Hematopoietic multipotent progenitor cell treated with erythropoietin and hydrocortisone succinate and interleukin-3 and kit ligand, for 8 days (in vitro differentiated cells): ENCODE measurements at regions not wholly inside any gene's neighbourhood (a gene's known extent, or its start where the extent isn't known, plus 50 kb on each side); places are given as distances from the start of the nearest gene placed in this dataset.

ENCODE experiments used
- DNase-seq: peaks from one replicate; pipeline ENCODE4 v3.0.0-alpha.2; 2015

DNA sequence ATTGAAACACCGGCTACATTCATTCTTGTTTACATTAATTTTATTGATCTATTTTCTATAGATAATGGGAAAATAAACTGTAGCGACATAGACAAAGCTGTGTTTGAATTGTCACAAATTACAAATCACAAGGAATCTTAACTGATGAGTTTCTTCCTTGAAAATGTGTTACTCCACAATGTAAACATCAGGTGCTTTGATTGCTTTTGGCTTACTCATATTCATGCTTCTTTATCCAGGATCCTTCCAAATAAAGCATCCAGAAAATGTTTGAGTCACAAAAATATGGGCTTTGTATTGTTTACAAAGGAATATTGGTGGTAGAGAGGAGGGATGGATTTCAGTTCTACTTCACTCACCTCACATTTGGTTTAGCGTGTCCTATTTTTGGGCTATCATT is 64.0 kb downstream of the BMP2 start:
- no peak for DNase-seq

DNA sequence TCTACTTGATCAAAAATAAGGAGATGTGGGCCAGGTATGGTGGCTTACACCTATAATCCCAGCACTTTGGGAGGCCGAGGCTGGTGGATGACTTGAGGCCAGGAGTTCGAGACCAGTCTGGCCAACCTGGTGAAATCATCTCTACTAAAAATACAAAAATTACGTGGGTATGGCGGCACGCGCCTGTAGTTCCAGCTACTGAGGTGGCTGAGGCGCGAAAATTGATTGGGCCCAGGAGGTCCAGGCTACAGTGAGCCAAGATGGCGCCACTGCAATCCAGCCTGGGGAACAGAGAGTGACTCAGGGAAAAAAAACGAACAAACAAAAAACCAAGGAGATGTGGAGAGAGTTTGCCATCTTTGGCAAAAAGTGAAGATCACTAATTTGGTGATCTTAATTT is 65.3 kb downstream of the BMP2 start:
- no peak for DNase-seq

DNA sequence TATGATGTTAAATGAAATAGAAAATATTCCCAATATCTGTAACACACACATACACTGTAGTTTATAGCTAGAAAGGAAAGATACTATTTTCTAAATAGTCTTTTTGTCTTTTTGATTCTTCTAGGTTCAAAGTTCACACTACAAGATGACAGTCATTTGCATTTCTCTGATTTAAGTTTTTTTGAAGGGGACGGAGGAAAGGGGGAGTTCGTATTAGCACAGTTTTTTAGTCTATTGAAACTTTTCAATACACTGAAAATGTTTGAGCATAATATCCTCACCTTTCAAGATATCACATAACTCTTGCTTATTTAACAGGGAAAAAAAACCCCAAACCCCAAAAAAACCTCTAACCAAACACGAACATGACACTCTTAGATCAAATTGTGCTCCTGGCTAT is 68.1 kb downstream of the BMP2 start:
- no peak for DNase-seq

DNA sequence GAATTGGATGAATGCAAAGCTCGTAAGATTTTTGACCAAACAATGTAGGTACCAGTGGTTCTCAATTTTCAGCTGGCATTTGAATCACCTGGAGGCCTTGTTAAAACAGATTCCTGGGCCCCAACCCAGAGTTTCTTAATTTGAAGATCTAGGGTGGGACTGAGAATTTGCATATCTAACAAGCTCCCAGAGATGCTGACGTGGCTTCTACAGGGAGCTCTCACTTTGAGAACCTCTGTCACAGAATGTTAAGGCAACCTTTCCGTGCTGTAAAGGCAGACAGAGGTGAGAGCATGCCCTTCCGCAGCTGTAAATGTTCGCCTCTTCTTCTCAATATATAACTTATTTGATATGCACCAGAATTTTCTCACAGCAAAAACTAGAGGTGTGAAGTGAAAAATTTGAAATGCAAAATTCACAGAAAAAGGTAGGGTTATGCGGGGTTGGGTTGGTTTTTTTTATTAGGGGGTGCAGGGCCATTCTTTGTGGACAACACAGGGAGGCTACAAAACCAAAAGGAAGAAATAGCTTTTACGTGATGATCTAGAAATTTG is 69.4 kb downstream of the BMP2 start:
- no peak for DNase-seq

DNA sequence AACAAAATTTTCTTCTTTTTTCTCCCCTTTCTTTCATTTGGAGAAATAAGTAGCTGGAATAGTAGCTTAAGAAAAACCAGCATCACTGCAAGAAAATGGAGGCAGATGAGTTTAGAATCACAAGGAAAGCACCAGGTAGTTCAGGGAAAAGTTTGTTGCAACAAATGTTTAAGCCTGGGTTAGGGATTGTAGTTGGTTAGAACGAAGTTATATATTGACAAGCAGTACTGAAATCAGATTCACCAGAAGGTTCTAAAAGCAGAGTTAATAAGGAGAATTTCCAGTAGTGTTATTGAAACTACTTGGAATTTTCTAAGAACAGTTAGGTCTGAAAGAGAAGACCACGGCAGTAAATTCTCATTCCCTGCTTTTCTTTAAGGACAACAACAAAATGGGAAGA is 70.2 kb downstream of the BMP2 start:
- no peak for DNase-seq

DNA sequence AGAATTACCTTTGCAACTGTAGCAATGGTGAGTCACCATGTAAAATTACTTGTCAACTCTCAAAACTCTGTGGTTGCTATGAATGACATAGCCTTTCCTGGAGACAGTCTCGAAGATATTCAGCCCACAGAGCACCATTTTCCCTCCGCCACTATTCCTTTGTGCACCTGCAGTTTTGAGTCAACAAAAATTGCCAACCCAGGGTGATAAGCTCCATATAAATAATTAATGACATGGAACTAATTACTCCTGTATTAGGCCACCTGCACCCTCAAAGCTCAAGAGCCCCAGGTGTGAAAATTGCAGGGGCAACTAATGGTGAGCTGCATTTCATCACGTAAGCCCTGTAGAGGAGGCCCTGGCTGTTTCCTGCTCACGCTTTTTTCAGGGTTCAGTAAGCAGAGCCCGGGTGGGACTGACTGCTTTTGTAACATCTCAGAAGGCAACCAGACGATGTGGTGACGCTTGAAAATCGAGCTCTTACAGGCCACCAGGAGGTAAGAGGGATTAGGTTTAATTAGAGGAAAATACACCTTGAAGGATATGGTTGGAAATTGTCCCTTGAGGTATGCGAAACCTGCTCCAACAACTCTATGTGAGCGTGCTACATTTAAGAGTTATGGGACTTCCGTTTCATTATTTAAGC is 70.8 kb downstream of the BMP2 start:
- no peak for DNase-seq

DNA sequence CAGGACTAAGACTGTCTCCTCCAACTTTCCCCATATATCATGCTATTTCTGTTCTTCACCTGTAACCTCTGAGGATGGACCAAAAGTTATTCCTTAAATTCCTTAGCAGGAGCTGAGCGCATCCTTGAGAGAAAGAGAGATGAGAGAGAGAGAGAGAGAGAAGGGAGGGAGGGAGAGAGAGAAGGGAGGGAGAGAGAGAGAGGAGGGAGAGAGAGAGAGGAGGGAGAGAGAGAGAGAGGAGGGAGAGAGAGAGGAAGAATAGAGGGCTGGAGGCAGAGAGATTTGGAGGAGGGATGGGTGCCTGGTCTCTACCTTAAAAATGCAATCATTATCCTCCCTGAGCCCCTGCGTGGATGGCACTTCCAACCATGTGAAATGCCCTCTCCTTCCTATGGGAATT is 73.6 kb downstream of the BMP2 start:
- DNase-seq, result no peak

DNA sequence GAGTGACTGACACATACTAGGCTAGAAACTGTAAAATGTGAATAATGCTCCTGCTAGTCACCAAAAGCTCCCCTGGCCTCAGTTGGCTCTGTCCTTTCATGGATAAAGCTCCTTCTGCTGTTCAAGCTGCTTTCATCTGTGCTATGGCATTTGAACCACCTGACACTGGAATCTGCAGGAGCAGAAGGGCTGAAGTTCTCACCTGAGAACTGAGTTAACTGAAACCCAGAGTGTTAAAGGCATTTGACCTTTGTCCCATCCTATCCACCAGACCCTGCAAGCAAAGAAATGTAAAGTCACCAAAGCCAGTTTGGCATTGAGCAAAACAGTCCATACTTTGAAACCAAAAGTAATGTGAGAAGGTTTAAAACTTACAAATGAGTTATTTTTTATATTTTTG is 77.7 kb downstream of the BMP2 start:
- DNase-seq, result no peak

DNA sequence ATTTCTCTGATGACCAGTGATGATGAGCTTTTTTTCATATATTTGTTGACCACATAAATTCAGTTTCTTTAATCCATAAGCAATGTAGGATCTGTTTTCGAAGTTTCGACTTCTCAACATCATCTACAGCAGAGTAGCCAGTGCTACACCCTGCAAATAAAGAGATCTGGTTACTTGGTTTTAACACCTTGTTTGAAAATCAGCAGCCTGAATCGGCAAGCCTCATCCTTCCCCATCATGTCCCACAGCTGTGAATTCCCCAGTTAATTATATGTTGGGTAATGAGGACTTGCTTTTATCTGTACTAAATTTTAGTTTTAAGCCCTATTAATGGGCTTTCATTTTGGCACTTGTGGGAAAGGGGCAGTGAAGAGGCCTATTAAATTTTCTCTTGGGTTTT is 80.6 kb downstream of the BMP2 start:
- no peak for DNase-seq

DNA sequence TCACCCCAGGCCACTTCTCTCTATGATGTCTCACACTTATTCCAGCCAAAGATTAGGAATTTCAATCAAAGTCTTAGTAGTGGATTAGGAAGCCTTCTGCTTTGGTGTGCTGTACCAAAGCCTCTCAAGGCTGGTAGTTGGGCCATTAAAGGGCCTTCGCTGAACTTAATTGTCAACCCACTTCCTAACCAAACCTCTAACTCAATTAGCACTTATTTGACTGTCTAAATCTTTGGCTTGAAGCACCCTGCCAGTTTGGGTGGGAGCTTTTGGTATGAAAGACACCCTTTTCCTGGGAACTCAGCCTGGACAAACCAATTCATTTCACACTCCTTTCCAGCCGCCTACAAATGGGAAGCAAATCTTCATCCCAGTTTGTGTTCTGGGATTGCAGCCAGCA is 81.5 kb downstream of the BMP2 start:
- DNase-seq, result no peak

DNA sequence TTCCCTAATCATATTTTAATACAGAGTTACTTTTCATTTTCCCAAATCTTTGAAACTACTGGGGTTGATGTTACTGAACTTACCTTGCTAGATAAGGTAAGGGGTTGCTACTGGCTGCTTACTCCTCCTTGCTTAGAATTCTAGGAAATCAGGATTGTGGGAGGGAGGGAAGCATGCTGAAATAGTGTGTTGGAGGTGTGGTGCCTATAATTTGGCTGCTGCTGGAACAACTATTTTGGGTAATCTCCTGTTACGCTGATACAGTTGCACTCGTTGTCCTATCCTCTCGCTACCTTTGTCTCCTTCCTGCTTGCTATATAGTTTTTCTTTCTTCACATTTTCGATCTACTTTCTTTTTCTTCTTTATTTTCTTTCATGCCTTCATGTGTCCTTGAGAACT is 83.7 kb downstream of the BMP2 start:
- DNase-seq, result no peak

DNA sequence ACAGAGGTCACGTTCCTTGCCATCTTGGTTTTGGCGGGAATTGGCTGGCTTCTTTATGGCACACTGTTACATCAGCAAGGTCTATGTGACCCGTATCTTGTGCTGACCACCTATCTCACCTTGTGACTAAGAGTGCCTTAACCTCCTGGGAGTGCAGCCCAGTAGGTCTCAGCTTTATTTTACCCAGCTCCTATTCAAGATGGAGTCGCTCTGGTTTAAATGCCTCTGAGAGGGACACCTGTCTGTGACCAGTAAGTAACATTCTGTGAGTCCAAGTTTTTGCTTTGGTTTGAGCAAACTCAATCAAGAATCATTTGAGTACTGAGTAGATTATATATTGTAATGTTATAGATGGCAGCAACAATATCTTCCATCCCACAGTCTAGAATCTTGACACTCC is 85.0 kb downstream of the BMP2 start:
- DNase-seq, result no peak

DNA sequence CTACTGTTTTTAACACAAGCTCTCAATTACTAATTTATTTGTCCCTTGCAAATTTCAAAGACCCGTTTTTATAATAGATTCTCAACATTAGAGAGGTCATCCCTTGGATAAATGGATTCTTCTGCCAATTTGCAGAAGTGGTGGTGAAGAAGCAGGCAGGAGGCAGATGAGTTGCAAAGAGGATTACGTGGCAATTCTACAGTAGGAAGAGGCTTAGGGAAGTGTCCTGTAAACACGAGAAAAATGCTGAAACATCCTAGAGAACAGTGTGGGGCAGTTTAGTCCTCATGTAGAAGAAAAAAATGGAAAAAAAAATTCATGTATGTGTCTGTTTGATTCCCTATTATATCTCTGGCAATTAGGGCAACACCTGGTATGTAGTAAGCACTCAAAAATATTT is 87.6 kb downstream of the BMP2 start:
- DNase-seq, result no peak

DNA sequence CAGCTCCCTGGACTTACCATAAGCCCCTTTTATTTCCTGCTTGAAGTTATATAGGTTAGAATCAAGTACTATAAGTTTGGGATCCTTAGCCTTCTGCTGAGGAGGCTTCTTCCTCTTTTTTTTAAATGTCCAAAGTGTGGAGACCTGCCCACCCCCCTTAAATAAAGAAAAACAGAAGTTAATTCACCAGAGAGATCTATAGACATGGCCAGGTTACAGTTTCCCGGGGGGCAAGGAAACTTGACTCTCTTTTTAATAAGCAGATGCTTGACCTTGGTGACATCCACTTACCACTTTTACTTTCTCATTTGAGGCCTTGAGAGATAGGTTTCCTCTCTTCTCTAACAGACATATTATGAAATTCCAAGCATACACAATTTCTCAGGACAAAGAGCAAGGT is 88.3 kb downstream of the BMP2 start:
- no peak for DNase-seq

DNA sequence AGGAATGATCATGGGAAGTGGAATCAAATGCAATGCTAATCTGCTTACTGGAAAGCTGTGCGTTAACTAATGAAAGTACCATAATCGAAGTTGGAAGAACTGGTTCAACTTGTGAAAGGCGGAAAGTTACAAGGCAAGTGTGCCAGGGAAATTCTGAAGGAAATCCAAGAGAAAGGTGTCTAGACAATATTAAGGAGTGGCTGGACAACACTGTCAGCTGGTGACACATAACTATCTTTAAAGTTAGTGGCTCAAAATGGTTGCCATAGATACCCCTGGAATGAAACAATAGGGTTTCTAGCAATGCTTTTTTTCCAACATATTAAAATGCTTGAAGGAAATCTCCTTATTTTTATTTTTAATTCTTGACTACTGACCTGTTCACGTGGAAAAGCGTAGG is 90.4 kb downstream of the BMP2 start:
- no peak for DNase-seq

DNA sequence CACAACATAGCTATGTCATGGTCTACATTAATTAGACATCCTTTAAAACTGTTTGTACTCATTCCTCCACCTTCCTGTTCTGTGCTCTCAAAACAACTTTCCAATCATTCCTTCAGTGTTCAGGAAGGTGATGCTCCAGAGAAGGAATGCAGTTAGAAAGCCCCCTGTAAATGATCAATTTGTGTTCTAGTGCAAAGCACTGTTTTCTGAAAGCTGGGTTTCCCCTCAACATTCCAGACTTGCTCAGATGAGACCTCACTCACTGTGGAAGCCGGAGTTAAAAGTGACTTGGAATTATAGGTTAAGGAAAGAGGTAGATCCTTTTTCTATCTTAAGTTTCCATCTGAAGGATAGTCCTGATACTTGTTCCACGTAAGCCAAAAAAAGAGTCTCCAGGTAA is 95.9 kb downstream of the BMP2 start:
- no peak for DNase-seq

DNA sequence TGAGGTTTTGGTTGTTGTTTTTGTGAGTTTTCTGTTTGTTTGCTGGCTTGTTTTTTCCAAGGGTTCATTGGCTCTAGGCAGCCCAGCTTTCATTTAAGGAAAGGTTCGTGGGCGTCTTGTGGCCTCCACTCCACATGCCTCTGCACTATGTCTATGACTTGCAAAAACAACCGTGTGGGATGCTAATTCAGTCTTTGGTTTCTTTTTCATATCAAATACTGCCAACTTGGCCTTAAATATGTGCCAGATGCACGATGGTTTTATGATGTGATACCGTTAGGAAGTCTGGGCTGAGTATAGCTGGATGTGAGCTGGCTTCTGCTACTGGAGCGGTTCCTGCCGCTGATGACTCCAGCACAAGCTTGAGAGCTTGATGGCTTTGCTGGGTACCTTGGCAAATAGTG is 96.3 kb downstream of the BMP2 start:
- no peak for DNase-seq

DNA sequence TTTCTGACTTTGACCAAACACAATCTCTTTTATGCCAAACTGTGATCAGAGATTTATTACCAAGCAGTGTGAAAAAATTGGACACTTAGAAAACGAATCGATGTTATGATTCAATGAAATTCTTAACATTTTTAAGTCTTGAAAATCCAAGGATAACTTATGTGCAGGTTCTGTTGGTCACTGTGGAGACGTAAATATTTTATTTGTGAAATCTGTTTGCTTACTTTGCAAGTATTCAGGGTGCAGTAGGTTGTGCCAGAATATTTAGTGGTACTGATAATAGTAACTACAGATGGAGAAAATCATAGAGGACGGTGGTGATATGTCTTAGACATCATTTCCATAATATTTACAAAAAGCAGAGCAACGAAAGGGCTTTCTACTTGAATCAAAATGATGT is 97.3 kb downstream of the BMP2 start:
- no peak for DNase-seq

DNA sequence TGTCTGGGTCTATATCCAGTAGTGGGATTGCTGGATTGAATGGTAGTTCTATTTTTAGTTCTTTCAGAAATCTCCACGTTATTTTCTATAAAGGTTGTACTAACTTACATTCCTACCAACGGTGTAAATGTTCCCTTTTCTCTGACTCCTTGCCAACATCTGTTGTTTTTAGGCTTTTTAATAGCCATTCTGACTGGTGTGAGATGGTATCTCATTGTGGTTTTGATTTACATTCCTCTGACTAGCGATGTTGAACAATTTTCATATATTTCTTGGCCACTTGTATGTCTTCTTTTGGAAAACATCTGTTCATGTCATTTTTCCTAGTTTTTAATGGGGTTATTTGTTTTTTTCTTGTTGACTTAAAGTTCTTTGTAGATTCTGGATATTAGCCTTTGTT is 99.3 kb downstream of the BMP2 start:
- DNase-seq, result no peak

DNA sequence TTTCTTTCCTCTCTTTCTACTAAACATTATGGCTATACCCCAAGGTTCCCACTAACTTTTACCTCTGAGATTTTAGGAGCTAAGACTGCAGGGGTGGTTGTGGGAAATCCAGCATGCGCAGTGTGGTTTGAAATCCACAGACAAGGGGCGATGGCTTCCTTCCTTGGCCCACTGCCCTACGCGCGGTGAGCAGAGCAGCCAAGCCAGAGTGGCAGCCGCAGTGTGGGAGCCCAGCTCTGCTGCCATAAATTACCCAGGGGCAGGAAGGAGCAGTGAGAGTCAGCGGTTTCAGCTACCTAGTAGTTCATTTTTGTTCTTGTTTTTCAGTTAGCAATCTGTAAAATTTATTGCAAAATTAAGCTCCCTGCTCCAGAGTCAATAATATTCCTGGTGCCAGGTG is 101.4 kb downstream of the BMP2 start:
- DNase-seq, result no peak

DNA sequence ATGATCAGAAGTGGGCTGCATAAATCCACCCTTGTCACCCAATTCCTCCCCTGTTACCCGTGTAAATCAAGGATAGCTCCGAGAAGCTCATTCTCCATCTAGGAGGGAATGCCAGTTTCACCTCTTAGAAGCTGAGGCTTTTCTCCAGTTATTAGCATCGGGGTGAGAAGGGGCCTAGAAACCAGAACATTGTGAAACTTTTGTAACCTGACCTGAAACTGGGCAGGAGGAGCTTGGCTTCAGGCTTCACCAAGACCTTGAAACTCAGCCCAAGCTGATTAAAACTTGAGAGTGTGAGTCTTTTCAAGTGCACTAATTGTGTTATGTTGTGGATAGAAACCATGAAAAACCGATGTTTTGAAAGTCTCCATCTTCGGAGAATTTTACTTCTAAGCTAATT is 103.1 kb downstream of the BMP2 start:
- no peak for DNase-seq

DNA sequence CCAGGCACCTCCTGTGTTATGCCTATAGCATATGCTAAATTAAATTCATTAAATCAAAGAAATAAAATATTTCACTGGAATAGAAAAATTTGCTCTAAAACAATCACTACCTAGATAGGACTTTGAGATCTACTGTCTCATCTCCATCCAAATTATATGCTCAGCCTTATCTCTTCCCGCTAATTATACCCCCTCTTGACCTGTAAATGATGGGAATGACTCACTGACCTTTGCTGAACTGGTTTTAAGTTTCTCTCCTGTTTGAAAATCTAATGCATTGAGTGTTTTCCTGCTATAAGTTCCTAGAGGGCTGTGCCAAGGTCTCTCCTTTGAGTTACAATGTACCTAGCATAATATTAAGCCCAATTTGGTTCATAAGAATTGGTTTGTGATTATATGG is 110.1 kb downstream of the BMP2 start:
- no peak for DNase-seq

DNA sequence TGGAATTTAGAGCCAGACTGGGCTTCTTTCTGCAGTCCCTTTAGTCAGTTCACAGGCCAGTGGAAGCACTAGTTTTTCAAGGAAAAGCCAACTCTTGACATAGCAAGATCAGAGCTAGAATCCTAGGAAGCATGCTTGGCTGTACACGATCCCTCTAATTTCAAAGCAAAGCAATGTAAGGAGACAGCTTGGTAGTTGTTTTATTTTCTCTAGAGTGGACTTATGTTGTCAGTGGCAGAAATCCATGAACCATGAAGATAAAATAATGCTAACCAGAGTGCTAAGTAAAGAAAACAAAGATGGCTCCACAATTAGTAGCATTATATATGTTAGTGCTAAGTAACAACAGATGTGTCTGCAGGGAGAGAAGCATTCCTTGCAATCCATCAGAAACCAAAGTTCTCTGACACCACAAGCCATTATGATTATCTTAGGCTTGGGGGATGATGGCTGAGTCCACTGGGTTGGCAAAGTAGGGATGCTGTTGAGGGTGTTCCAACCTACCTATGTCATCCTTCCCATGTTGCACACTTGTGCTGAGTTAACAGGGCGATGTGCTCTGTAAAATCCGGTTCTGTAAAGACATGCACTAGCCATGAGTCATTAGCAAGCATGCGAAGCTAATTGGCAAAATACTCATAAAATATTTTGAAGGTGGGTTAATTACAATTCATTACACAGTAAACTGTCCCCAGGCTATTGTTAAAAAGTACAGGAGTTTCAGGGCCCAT is 115.2 kb downstream of the BMP2 start:
- DNase-seq, result no peak

DNA sequence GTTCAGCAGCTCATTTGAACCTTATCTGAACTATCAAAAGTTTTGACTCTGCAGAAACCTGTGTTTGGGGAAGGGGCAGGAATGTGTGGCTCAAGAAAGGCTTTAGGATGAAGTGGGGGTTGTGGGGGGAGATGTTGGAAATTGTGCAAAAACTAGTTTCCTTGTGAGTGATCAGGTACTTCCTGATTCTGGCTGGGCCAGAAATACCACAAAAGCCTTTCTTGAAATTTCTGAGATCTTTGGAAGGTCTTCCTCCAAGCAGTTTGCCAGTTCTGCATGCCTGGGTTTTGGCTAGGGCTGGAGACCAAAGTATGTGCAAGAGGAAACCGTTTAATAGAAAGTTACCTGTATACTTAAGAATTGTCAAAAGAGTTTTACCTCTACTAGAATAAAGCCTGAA is 116.6 kb downstream of the BMP2 start:
- no peak for DNase-seq
